GM18507 (cell line): ENCODE measurements at regions not wholly inside any gene's neighbourhood (a gene's known extent, or its start where the extent isn't known, plus 50 kb on each side); places are given as distances from the start of the nearest gene placed in this dataset.

Experiments used
- DNase-seq: peaks from one replicate; pipeline ENCODE4 v3.0.0; 2011; ENCODE audit warnings: low read depth; ENCODE audit not compliant: insufficient read length; ENCODE audit errors: extremely low spot score
- FAIRE-seq: peaks from 2 replicates; lab custom pipeline; 2011; peaks lifted over from hg19 to GRCh38; lab: Jason Lieb, UNC

DNA sequence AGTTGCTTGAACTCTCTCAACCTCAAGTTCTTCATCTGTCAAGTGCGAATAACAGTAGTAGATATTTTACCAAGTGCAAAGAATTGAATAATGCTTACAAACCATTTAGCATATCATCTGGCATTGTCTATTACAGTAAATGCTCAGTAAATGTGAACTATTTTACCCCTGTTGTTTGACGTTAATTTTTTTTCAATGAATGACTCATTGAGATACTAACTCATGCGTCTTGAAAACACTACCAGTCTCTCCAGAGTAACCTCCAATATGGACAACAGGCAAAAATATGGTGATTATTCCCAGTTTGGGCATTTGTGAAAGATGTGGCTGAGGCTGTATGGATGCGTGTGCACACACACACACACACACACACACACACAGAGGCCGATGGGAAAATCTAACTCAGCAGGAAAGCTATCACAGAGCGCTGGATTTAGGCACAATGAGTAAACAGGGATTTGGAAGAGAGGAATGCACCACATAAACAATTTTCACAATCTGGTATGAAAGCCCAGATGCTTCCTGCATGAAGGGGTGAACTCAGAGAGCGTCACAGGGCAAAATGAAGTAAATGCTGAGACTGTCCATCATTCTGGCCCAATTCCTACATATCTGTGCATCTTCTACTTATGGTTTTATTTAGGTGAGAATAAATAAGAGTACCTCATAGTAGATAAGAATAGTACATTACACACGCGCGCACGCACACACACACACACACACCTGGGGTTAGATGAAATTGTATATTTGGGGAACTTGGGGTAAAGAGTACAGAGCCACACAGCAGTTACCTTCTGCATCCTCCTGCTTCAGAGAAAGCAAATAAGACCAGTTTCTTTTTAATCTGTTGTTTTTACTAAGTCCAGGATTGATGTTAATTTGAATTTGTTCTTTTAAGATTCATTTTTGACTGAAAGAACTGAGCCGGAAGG, 128.7 kb downstream of the PALM2AKAP2 start:
- DNase-seq (no peak), FAIRE-seq (peak; percentile 5)

DNA sequence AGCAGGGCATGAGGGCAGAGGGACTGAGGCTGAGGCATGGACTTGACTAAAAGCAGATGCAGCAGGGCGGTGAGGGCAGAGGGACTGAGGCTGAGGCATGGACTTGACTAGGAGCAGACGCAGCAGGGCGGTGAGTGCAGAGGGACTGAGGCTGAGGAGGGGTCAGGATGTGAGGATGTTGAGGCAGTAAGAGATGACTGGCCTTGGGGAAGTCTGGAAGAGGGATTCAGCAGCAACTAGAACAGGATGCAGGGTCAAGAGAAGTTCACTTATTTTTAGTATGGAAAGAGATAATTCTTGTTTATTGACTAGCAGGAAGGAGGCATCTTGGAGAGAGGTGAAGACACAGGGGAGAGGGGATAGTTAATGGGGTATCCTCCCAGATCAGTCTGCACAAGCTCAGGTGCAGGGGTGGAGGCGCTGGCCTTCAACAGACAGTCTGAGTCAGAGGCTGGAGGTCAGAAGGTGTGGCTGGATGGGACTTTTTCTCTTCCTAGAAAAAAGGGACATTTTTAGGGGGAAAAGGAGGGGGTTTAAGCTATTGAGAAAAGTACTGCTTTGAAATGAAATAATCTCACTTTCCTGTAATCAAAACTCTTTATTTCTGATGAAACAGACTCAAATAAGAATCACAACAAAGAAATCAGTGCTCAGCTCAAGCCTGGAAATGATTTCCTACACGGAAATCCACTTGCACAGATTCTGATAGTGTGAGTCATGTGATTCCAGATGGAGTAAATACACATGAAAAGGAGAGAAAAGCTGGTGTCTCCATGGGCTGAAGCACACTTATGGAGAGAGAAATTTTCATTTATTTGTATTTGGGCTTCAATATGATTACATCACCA, 130.9 kb downstream of the PALM2AKAP2 start:
- no peak for FAIRE-seq
- DNase-seq: no peak

DNA sequence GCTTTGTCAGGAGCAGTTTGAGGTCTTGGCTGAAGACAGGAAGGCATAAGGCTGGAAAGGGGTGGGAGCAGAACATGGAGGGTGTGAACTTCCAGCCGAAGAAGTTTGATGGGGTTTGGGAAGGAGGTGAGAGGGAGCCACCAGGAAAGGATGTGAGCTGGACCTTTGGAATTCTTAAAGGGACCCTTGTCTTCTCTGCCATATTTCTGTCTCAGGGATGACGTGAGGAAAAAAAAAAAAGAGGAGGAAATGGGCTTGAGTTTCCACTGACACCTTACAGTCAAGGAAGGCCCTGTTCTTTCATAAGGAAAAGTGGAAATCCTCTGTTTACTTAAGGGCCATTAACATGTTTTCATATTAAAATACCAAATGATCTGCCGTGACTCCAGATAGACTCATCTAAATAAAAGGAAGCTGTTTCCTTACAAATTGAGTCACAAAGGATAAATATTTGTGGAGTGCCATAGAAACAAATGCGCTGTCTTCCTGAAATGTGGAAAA, 132.1 kb downstream of the PALM2AKAP2 start:
- DNase-seq (no peak), FAIRE-seq (no peak)

DNA sequence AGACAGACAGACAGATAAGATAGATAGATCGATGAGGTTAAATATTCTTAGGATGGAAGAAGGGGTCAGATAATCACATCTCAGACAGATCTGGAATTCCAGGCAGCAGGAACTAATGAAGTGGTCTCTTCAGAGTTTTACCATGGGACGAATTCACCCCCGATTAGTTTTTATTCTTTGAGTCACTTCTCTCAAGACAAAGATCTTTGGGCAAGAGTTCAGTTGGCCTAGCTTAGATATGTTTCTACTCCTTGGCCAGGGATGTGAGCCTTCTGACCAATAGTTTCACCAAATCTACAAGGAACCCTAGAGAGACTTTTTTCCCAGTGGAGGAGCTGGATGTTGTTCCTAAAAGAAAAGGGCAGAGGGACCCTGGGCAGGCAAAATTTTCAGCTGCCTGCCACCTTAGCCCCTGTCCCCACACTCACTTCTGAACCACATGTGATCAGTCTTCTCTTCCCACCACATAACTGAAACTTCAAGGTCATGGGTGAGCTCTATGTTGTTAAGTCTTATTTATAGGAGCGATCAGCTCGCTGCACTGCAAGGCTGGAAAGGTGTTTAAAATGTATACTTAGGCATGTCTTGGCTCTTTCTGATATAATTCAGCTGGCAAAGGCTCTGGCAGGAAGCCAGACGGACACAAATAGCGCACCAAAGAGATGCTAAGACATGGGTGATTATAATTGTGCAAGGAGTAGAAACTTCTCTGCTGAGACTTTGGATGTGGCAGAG, 132.9 kb downstream of the PALM2AKAP2 start:
- FAIRE-seq: peak; percentile 39
- no peak for DNase-seq

DNA sequence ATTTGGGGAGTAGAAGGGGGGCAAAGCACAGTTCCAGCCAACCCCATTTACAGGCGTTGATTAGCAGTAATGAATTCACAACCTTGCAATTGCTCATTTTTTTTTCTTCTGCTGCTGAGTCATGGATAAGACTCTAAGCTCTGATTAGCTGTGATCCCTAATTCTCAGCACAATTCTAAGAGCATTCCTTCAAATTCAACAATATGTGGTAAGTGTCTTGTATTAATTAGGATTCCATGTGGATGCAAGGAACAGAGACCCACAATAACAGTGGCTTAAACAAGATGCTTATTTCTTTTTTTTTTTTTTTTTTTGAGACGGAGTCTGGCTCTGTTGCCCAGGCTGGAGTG, 133.4 kb downstream of the PALM2AKAP2 start:
- FAIRE-seq: no peak
- no peak for DNase-seq

DNA sequence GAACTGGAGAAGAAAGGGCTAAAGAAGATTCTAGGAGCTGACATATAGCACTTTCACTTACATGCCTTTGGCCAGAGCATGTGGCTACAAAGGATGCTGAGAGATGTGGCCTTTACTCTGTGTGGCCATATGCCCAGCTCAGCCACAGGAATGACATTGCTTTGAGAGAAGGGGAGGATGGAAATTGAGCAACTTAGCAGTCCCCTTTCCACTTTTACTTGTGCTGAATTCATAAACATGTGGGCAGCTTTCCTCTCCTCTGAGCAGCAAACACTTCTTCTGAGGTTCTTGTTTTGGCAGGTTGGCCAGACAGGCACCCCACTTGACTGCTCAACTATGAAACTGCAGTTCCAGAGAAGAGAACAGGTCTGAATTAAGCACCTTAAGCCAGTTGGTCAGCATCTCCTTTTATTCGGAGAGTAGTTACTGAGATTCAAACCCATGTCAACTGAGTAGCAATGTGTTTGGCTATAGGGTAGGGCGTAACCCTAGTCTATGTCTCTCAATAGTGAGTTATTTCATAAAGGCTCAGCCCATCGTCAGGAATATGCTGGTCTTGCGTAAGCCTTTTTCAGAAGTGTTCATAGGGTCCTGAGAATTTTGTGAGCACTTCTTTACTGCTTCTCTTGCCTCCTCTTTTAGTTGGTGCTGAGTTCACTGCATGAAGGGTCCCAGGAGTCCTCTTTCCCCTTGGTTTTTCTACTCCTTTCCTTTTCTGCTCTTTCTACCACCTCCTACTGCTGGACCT, 134.5 kb downstream of the PALM2AKAP2 start:
- FAIRE-seq: peak; percentile 91
- no peak for DNase-seq

DNA sequence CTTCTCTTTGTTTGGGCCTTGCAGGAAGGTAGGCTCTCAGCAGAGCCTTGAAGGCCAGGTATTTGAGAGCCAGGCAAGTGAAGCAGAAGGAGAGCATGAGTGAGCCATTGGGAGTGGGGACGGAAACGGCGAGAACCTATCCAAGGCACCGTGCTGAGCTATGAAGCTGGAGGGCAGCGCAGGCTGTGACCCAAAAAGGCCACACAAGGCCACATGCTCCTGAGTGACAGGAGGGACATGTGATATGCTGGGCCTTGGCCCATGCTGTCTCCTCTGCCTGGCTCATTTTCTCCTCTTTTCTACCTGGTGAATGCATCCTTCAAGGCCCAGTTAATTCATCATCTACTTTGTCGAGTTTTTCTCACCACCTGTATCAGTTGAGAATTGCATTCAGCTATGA, 136.3 kb downstream of the PALM2AKAP2 start:
- FAIRE-seq: no peak
- no peak for DNase-seq

DNA sequence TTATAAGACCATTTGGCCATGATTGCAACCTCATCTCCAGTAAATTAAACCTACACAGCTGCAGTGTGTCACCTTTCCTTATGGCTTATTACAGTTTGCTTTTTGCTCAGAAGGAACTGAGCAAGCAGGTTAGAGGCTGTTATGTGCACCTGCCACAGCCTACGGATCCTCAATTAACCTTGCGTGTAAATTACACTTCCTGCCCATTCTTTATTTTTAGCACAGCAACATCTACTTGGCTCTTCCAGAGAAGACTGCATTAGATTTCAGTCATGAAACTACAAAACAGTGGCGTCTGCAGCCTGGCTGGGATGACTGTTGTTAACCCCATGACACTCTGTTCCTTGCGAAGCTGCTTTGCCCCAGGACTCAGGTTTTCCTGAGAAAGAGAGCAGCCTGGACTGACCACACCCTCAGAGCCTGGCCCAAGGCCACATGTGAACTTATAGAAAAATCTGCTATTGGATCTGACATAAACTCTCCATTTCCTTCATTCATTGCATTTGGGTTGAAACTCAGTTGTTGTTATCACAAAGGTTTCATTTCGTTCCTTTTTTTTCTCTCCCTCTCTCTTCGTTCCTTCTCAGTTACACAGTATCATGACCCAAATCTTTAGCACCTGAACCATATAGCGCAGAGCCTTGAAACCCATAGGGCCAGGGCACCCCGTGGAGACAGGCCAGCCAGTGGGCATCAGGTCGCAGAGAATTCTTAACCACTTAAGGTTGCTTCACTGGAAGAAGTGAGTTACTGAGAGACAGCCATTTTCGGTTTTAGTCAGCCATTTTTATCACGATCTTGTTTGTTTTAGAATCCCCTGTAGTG, 138.6 kb downstream of the PALM2AKAP2 start:
- peak; percentile 85 for FAIRE-seq

DNA sequence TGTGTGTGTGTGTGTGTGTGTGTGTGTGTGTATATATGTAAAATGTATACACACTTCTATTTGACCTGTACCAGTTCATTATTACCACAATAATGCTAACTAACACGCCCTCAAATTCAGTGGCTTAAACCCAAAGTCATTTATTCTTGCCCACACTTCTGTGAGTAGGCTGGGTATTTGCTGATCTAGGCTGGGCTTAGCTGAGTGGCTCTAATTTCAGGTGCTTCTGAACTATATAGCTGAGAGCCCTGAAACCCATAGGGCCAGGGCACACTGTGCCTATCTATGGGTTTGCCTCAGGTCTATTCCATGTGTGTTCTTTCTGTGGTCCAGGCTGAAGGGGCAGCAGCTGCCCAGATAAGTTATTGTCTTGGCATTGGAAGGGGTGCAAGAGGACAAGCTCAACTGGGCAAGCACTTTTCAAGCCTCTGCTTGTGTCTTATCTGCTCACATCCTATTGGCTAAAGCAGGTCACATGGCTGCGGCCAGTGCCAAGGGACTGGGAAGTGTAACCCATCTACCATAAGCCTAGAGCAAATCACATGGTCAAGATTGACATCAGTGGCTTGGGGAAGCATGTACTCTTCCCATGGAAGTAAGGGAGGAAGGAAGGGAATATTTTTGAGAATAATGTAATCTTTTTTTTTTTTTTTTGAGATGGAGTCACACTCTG, 139.9 kb downstream of the PALM2AKAP2 start:
- DNase-seq (no peak), FAIRE-seq (no peak)

More for the DNA sequence above, 138.6 kb downstream of the PALM2AKAP2 start:
- no peak for DNase-seq

DNA sequence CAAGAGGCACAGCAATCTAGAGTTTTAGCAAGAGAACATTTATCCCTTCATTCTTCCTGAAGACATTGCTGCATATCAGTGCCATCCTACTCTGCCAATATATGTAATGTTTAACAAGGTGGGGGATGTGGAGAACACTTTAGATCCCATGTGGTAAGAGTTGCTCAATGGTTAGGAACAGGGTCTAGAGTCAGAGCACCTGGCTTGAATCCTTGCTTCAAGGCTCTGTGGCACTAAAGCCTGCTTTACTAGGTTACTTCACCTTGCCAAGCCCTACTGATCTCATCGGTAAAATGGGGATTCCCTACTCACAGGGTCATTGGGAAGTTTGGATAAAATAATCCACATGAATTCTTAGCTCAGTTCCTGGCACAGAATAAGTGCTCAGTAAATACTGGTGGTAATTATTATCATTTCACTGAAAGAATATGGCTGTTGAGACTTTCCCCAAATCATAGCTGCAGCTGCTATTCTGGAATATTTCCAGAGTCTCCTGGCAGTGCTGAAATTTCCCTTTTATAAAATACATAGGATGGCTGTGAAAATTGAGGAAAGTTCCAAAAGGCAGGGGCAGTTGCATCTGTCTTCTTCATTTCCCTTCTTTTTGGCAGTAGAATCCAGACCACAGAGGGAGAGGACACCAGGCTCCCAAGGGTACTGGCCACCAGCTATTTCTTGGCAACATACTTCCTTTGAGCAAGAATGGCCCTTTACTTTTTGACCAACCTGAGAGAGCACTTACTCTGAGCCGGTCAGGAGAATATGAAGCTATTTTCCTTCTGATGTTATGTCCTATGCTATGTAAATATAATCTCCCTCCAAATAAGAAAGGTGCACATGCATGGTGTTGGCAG, 142.8 kb downstream of the PALM2AKAP2 start:
- DNase-seq (no peak), FAIRE-seq (no peak)

DNA sequence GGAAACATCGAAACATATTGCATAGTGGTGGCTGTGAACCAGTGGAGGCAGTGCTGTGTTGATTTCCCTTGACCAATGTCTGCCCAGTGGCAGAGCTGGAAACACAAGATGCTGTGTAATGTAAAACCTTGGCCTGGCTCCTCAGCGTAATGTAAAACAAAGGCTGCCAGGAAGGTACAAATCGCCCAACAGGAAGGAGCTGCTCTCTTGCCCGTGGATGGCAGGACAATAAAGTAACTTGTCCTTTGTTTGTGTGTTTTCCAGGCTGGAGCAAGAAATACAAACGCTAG, 143.4 kb downstream of the PALM2AKAP2 start:
- FAIRE-seq: no peak
- DNase-seq: no peak

DNA sequence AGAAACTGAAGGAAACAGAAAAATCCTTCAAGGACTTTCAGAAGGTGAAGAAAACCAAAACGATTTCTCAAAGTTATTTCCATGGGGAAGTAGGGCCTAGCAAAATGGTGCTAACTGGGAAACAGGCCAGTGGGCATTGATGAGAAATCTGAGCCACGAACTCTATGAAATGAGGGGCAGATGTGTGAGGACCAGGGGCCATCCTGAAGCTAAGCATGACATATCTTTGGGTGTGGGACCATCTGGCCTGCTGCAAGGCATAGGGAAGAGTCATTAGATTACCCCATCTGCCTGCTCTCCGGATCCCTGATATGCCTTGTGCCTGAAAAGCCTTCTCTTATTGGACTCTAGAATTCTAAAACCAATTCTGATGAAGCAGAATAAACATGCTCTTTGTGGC, 143.8 kb downstream of the PALM2AKAP2 start:
- FAIRE-seq: no peak
- no peak for DNase-seq

DNA sequence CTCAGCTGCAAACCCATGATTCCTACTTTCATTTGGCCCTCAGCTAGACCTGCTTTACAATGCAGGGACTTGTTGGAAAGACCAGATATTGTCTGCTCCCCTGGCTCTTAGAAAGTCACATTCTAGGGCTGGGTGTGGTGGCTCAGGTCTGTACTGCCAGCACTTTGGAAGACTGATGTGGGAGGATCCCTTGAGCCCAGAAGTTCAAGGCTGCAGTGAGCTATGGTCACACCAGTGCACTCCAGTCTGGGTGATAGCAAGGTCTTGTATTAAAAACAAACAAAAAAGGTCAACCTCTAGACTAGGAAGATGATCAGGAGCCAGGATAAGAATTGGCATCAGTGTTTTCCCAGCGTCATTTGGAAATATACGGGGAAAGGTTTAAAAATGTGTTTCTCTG, 145.8 kb downstream of the PALM2AKAP2 start:
- DNase-seq: no peak
- no peak for FAIRE-seq

DNA sequence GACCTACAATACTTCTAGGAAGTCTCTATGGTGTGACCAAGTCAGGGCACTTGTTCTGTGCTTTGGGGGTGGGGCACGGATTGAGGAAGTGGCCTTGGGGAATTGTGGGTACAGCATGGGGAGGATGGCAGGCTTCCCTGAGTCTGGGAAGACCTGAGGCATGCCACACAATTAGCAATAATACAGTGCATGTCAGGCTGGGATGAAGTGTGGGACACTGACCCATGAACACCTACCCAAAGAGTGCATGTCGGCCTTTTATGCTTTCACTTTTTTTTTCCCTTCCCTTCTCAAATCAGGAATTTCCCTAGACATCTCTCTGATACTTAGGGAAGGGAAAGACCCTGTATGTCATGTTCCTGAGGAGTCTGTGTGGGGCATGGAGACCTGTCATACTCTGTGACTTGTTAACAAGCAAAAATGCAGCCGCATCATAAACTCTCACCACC, 146.4 kb downstream of the PALM2AKAP2 start:
- DNase-seq (no peak), FAIRE-seq (peak; percentile 5)

DNA sequence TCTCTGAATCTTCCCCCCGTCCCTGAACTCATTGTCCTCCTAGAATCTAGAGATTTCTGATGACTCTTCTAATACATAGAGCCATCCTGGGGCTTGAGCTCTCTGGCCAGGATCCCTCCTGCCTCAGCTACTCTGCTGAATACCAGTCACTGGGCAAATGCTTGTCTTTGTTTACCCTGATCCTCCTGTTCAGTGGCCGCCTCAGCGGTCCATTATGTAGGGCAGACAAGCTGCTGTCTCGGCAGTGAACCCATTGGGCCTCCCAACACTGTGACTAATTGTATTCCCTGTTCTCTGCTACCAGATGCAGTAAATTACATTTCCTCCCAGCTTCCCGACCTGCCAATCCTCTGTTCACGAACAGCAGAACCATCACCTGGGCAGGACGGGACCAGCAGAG, 151.6 kb downstream of the PALM2AKAP2 start:
- DNase-seq (no peak), FAIRE-seq (no peak)

DNA sequence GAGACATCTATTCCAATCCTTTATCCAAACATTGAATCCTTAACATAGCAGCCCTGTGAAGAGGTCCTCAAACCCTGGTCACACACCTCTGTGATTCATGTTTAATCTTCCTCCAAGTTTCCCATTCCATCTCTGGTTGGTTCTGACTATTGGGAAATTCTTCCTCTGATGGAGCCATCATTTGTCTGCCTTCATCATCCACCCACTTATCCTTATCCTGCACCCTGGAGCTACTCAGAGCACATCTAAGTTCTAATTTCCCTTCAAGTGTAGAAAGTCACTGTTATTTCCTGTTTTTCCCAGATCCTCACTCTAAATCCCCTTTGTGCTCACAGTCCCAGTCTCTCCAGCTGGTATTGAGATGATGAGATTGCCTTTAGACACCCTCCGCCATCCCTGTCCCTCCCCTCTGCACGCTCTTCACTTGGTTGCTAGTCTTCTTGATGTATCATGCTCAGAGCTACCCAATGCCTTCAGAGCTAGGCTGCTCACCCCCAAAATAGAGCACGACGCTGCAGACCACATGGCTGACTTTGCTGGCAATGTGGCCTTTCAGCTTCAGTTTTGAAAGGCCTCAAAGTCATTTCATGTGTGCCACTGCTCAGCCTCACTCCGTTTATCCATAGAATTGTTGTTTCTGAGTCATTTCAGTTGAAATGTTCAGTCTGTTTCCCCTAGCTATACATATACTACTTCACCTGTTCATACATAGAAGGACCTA, 154.3 kb downstream of the PALM2AKAP2 start:
- no peak for DNase-seq
- FAIRE-seq: no peak

DNA sequence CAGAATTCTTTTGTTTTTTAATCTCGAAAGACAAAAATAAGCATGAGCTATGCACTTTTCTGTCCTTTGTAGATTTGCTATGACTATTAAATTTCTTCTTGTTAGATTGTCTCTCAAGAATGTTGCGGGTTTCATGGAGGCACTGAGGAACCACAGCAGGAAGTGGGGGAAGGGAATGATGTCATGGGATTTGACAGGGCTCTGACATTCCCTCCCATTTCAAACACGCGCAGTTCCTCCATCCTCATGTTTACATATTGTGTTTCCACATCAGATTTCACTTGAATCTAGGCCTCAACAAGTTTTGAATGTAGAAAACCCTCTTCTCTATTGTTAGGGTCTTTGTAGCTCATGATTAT, 154.8 kb downstream of the PALM2AKAP2 start:
- no peak for DNase-seq
- FAIRE-seq: peak; percentile 44
